CD4-positive, alpha-beta memory T cell (primary cell): ENCODE measurements at regions not wholly inside any gene's neighbourhood (a gene's known extent, or its start where the extent isn't known, plus 50 kb on each side); places are given as distances from the start of the nearest gene placed in this dataset.
A peak's percentile ranks its signal among the peaks of the same experiment; 100 is the strongest.

ENCODE experiments used
- CTCF ChIA-PET: fragments of 350-600 bp; sonication (Branson Sonifier 250); formaldehyde crosslinking; loops from one replicate; lab custom pipeline; 2021; ENCODE audit warnings: inconsistent platforms; ENCODE audit not compliant: partially characterized antibody; lab: Charles Lee
- POLR2A ChIA-PET: fragments of 350-600 bp; sonication (Branson Sonifier 250); formaldehyde crosslinking; loops from one replicate; lab custom pipeline; 2021; ENCODE audit not compliant: partially characterized antibody; lab: Charles Lee
- DNase-seq, 5 donors: peaks; one replicate each; pipeline versions ENCODE4 v3.0.0 to v3.0.0-alpha.2; 2020 to 2022; ENCODE audit warnings: mixed read lengths in 1 of 5
- H3K27ac ChIP-seq: one replicate; pipeline ENCODE4 v1.7.0; 2013; ENCODE audit warnings: low read depth, low read length
- H3K27me3 ChIP-seq: 2 replicates; pipeline ENCODE4 v1.7.0; 2013; ENCODE audit warnings: mild to moderate bottlenecking, low read length, moderate library complexity; ENCODE audit not compliant: insufficient read depth
- H3K36me3 ChIP-seq: 2 replicates; pipeline ENCODE4 v1.7.0; 2013; ENCODE audit warnings: mild to moderate bottlenecking, low read length, moderate library complexity; ENCODE audit not compliant: insufficient read depth
- H3K4me1 ChIP-seq: 2 replicates; pipeline ENCODE4 v1.7.0; 2013; ENCODE audit warnings: mild to moderate bottlenecking, low read length, moderate library complexity; ENCODE audit not compliant: insufficient read depth
- H3K4me3 ChIP-seq, 2 donors: one replicate each; pipeline ENCODE4 v1.7.0; 2013; ENCODE audit warnings: low read length in 2 of 2, mild to moderate bottlenecking in 1 of 2
- H3K9me3 ChIP-seq, 2 donors: one replicate each; pipeline ENCODE4 v1.7.0; 2013; ENCODE audit warnings: low read length in 2 of 2, control low read depth in 1 of 2; ENCODE audit not compliant: control insufficient read depth in 1 of 2
- H3K27ac Mint-ChIP-seq, 7 donors: one replicate each; pipeline ENCODE4 v1.8.0; 2020 to 2021; ENCODE audit warnings: mixed read lengths in 7 of 7, mild to moderate bottlenecking in 6 of 7, inconsistent platforms in 3 of 7, moderate library complexity in 3 of 7
- H3K27me3 Mint-ChIP-seq, 2 donors: one replicate each; pipeline ENCODE4 v1.8.0; 2020 to 2021; ENCODE audit warnings: mixed read lengths in 2 of 2
- H3K36me3 Mint-ChIP-seq, 2 donors: one replicate each; pipeline ENCODE4 v1.8.0; 2020 to 2021; ENCODE audit warnings: mixed read lengths in 2 of 2, inconsistent platforms in 1 of 2, mild to moderate bottlenecking in 1 of 2
- H3K4me1 Mint-ChIP-seq, 4 donors: one replicate each; pipeline ENCODE4 v1.8.0; 2020 to 2021; ENCODE audit warnings: mixed read lengths in 4 of 4, mild to moderate bottlenecking in 1 of 4
- H3K4me3 Mint-ChIP-seq, 8 donors: one replicate each; pipeline ENCODE4 v1.8.0; 2020 to 2021; ENCODE audit warnings: mixed read lengths in 8 of 8, mild to moderate bottlenecking in 7 of 8, moderate library complexity in 6 of 8, inconsistent platforms in 3 of 8
- H3K9me3 Mint-ChIP-seq, 8 donors: one replicate each; pipeline ENCODE4 v1.8.0; 2020 to 2021; ENCODE audit warnings: mixed read lengths in 8 of 8, mild to moderate bottlenecking in 5 of 8, inconsistent platforms in 3 of 8, moderate library complexity in 1 of 8
- intact Hi-C: fragments of 100-400 bp; cut with micrococcal nuclease; formaldehyde crosslinking; loops from one replicate; pipeline ENCODE4 v1.15.1; 2023

DNA sequence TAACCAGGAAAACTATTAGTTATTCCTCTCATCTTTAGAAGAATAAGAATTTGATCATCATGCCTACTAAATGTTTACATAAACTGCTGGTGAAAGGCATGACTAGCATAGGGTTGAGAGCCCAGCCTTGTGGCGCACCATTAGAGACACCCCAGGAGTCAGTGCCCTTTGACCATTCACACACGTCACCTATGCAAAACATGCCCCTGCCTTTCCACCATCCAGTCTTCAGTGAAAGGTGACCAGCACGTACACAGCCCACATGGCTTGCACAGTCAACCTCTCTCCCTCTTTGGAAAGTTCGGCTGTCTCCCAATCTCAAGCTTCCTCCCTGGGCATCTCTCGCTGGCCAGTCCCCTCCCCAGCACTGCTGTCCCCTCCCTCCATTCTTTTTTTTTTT is 150.3 kb downstream of the ENGASE start:
- no peaks in the 10 kb centered on the region for H3K36me3 ChIP-seq
- H3K4me1 ChIP-seq = no peaks in the 10 kb centered on the region
- H3K4me1 Mint-ChIP-seq = peaks cover 4 to 10% (median 5%) of the 10 kb centered on the region in 4 donors
- H3K27ac Mint-ChIP-seq = no peak overlapping the region
- H3K9me3 ChIP-seq = no peaks in the 10 kb centered on the region
- H3K27ac ChIP-seq = no peak overlapping the region
- intact Hi-C loops = no loop called here
- DNase-seq = no peak
- no peak overlapping the region for H3K4me3 Mint-ChIP-seq
- POLR2A ChIA-PET = no interaction called here
- H3K27me3 ChIP-seq = no peaks in the 10 kb centered on the region
- no peak overlapping the region for H3K4me3 ChIP-seq
- H3K9me3 Mint-ChIP-seq = peaks cover 0 to 2% (median 0%) of the 10 kb centered on the region in 8 donors
- H3K36me3 Mint-ChIP-seq = no peaks in the 10 kb centered on the region
- CTCF ChIA-PET = no interaction called here
- H3K27me3 Mint-ChIP-seq = peaks cover 24 to 29% of the 10 kb centered on the region in 2 donors

DNA sequence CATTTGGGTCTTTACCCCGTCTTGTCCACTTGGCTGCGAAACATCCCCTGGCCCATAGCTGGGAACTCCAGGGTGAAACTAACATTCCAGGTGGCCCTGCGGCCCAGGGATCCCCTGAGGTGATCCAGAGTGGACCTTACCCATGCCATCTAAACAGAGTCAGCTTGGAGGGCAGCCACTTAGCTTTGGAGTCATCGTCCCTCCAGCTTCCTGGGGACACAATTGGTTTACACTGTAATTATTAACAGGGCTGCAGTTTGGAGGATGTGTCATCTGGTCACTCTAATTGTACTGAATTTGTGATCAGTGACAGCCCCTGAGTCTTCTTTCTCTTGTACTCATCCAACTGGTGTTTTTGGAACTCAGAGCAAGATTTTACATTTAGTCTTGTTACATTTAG is 149.9 kb downstream of the ENGASE start:
- Mint-ChIP-seq H3K27me3 (peaks cover 24 to 29% of the 10 kb centered on the region in 2 donors), H3K27ac (no peak overlapping the region), H3K36me3 (no peaks in the 10 kb centered on the region), H3K9me3 (peaks cover 0 to 2% (median 0%) of the 10 kb centered on the region in 8 donors), H3K4me1 (peaks cover 4 to 10% (median 5%) of the 10 kb centered on the region in 4 donors), H3K4me3 (no peak overlapping the region)
- no peak for DNase-seq
- Histone ChIP-seq H3K36me3 (no peaks in the 10 kb centered on the region), H3K27ac (no peak overlapping the region), H3K4me3 (no peak overlapping the region), H3K27me3 (no peaks in the 10 kb centered on the region), H3K4me1 (no peaks in the 10 kb centered on the region), H3K9me3 (no peaks in the 10 kb centered on the region)
- CTCF ChIA-PET = no interaction called here
- POLR2A ChIA-PET = no interaction called here
- intact Hi-C loops = no loop called here

DNA sequence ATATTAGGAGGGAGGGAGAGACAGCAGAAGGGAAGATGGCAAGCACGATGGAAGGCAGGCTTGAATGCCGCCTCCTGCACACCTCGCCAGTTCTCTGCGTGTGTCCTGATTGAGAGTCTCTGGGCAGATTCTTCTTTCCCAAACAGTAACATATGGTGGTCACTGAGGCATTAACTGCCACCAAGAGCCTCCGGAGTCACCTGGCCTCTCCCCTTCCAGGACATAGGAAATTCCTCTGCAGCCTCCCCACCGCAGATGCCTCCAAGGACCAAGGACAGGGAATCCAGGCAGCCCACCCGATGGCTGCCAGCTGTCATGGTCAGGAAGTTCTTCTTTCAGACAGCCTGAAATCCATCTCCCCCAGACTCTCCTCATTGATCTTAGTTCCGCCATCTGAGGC is 149.3 kb downstream of the ENGASE start:
- no peaks in the 10 kb centered on the region for H3K9me3 ChIP-seq
- intact Hi-C loops = no loop called here
- peaks cover 4 to 10% (median 5%) of the 10 kb centered on the region in 4 donors for H3K4me1 Mint-ChIP-seq
- POLR2A ChIA-PET = no interaction called here
- no peaks in the 10 kb centered on the region for H3K36me3 Mint-ChIP-seq
- H3K9me3 Mint-ChIP-seq = peaks cover 0 to 2% (median 0%) of the 10 kb centered on the region in 8 donors
- peaks cover 27 to 33% of the 10 kb centered on the region in 2 donors for H3K27me3 Mint-ChIP-seq
- no peak overlapping the region for H3K27ac Mint-ChIP-seq
- no peak for DNase-seq
- no peaks in the 10 kb centered on the region for H3K27me3 ChIP-seq
- H3K27ac ChIP-seq = no peak overlapping the region
- CTCF ChIA-PET = no interaction called here
- no peaks in the 10 kb centered on the region for H3K36me3 ChIP-seq
- H3K4me3 Mint-ChIP-seq = no peak overlapping the region
- H3K4me1 ChIP-seq = no peaks in the 10 kb centered on the region
- no peak overlapping the region for H3K4me3 ChIP-seq

DNA sequence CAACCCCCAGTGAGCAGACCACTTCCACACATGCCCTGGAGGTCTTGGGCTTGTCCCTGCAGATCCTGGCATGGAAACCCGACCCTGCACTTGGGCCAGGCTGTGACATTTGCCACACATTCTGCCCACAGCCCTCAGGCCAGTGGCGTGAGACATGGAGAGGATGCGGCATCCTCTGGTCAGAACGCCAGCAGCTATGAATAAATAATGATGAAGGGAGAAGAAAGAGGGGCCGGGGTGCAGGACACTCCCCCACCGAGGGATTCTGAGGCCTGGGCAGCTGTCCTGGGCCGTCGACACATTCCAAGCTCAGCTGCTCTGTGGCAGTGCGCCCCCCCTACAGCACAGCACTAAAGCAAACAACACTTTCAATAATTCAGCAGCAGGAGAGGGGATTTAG is 148.8 kb downstream of the ENGASE start:
- Histone ChIP-seq H3K36me3 (no peaks in the 10 kb centered on the region), H3K27me3 (no peaks in the 10 kb centered on the region), H3K4me3 (no peak overlapping the region), H3K4me1 (no peaks in the 10 kb centered on the region), H3K27ac (no peak overlapping the region), H3K9me3 (no peaks in the 10 kb centered on the region)
- Mint-ChIP-seq H3K4me3 (no peak overlapping the region), H3K4me1 (peaks cover 4 to 10% (median 5%) of the 10 kb centered on the region in 4 donors), H3K9me3 (peaks cover 0 to 2% (median 0%) of the 10 kb centered on the region in 8 donors), H3K27me3 (peaks cover 27 to 33% of the 10 kb centered on the region in 2 donors), H3K36me3 (no peaks in the 10 kb centered on the region), H3K27ac (no peak overlapping the region)
- no peak for DNase-seq
- intact Hi-C loops = no loop called here
- ChIA-PET POLR2A (no interaction called here), CTCF (no interaction called here)

DNA sequence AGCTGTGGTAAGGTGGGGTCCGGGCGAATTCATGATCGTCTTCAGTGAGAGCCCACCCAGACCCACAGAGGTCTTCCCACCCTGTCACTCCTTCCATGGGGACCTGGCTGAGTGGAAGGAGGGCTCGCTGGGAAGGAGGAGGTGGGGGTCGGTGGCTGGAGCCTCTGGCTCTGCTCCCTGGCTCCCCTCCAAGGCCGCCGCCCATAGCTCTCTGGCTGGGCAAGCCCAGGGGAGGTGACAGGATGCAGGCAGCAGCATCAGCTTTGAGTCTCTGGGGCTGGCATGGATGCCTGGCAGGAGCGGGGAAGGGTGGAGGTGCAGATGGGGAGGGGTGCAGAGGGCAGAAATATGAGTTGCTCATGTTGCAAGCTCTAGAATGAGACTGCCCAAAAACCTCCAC is 147.0 kb downstream of the ENGASE start:
- DNase-seq = no peak
- Mint-ChIP-seq H3K27ac (no peak overlapping the region), H3K36me3 (no peaks in the 10 kb centered on the region), H3K4me3 (no peak overlapping the region), H3K4me1 (peaks cover 4 to 10% (median 5%) of the 10 kb centered on the region in 4 donors), H3K9me3 (peaks cover 0 to 2% (median 0%) of the 10 kb centered on the region in 8 donors), H3K27me3 (peaks cover 30 to 36% of the 10 kb centered on the region in 2 donors)
- Histone ChIP-seq H3K4me1 (no peaks in the 10 kb centered on the region), H3K36me3 (no peaks in the 10 kb centered on the region), H3K27me3 (no peaks in the 10 kb centered on the region), H3K4me3 (no peak overlapping the region), H3K9me3 (no peaks in the 10 kb centered on the region), H3K27ac (no peak overlapping the region)
- ChIA-PET CTCF (interaction anchor here (0.6 kb wide), 1 partner anchor 43 kb away, joined by 3 read pairs; no protein-coding TSS in a partner anchor), POLR2A (no interaction called here)
- intact Hi-C loops = no loop called here

DNA sequence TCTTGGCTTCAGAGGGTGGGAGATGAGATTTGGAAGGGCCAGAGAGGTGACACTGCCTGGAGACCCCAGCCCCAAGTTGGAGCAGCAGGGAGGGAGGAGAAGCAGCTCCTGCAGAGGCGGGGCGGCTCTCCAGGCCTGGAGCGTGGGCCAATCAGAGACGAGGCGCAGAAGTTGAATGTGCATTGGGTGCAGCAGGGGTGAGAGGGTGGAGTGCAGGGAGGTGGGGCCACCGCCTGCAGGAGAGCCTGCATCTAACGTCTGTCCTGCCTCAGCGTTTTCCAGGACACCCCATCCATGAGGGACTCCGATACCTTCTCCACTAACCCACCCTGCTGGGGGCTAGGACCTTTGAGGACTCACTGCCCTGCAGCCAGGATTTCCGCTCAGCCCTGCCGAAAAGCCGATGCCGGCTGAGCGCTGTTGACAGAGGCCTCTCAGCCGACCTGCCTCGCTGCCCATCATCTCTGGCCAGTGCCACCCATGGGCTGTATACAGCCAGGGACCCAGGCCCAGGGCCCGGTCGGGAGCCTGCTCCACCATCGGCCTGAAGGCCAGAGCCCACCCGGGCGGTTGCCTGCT is 146.2 kb downstream of the ENGASE start:
- Histone ChIP-seq H3K9me3 (no peaks in the 10 kb centered on the region), H3K4me3 (no peak overlapping the region), H3K4me1 (no peaks in the 10 kb centered on the region), H3K36me3 (no peaks in the 10 kb centered on the region), H3K27ac (no peak overlapping the region), H3K27me3 (no peaks in the 10 kb centered on the region)
- Mint-ChIP-seq H3K36me3 (no peaks in the 10 kb centered on the region), H3K4me3 (peak overlapping the region; percentile 59 to 83 (median 66)), H3K27me3 (peaks cover 32 to 33% of the 10 kb centered on the region in 2 donors), H3K27ac (no peak overlapping the region), H3K4me1 (peaks cover 4 to 10% (median 5%) of the 10 kb centered on the region in 4 donors), H3K9me3 (peaks cover 0 to 2% (median 0%) of the 10 kb centered on the region in 8 donors)
- intact Hi-C loops = no loop called here
- no peak for DNase-seq
- ChIA-PET CTCF (no interaction called here), POLR2A (no interaction called here)

DNA sequence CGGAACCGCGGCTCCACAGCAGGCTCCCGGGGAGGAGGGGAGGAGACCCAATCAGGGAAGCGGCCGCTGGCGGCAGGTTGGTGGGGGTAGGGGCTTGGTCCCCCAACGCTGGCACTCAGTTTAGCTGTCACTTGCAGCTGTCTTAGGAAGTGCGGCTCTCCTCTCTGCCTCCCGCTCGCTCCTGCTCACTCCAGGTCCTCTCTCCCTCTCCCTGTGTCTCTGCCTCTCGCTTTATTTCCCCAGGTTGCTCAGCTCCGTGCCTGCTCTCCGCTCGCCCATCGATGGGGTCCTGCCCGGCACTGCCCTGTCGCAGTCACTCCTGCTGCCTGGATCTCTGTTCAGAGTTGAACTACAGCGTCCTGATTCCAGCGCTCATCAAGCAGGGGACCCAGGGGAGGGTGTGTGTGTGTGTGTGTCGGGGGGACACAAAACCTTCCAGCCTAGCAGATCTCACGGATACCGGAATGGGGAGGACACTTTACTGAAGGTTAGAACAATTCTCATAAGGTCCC is 145.6 kb downstream of the ENGASE start:
- peak overlapping the region; percentile 59 to 83 (median 66) for H3K4me3 Mint-ChIP-seq
- DNase-seq = no peak
- ChIA-PET POLR2A (no interaction called here), CTCF (no interaction called here)
- intact Hi-C loops = no loop called here
- no peaks in the 10 kb centered on the region for H3K4me1 ChIP-seq
- no peaks in the 10 kb centered on the region for H3K36me3 ChIP-seq
- H3K4me1 Mint-ChIP-seq = peaks cover 4 to 10% (median 5%) of the 10 kb centered on the region in 4 donors
- H3K27me3 Mint-ChIP-seq = peaks cover 34 to 36% of the 10 kb centered on the region in 2 donors
- no peaks in the 10 kb centered on the region for H3K36me3 Mint-ChIP-seq
- H3K4me3 ChIP-seq = no peak overlapping the region
- H3K27ac ChIP-seq = no peak overlapping the region
- no peaks in the 10 kb centered on the region for H3K27me3 ChIP-seq
- H3K9me3 ChIP-seq = no peaks in the 10 kb centered on the region
- H3K9me3 Mint-ChIP-seq = peaks cover 0 to 2% (median 0%) of the 10 kb centered on the region in 8 donors
- H3K27ac Mint-ChIP-seq = no peak overlapping the region
